ENCODE measurements at regions not wholly inside any gene's neighbourhood (a gene's known extent, or its start where the extent isn't known, plus 50 kb on each side); places are given as distances from the start of the nearest gene placed in this dataset.

GRCh38 chr12:115840159-115840558, 437.3 kb downstream of the MED13L start:
- Mint-ChIP-seq H3K9me3 (peaks cover 0 to 3% (median 0%) of the 10 kb centered on the region in 3 donors), H3K36me3 (no peaks in the 10 kb centered on the region), H3K27ac (no peak overlapping the region), H3K4me3 (no peak overlapping the region), H3K4me1 (no peaks in the 10 kb centered on the region), H3K27me3 (peaks cover 3% of the 10 kb centered on the region in 2 donors)
- Histone ChIP-seq H3K4me3 (ENCODE audit: control insufficient read depth in 1 of 2, extremely low read depth in 1 of 2, low read length in 1 of 2) (no peak overlapping the region), H3K9me3 (no peaks in the 10 kb centered on the region), H3K27ac (ENCODE audit: low read length) (no peak overlapping the region), H3K36me3 (ENCODE audit: control insufficient read depth in 2 of 2, extremely low read depth in 1 of 2, insufficient read depth in 1 of 2, low read length in 1 of 2) (no peaks in the 10 kb centered on the region), H3K27me3 (replicated peaks in 1 of 2; ENCODE audit: control insufficient read depth in 2 of 2, extremely low read depth in 1 of 2, insufficient read depth in 2 of 2, low read length in 1 of 2) (no peaks in the 10 kb centered on the region), H3K4me1 (ENCODE audit: control insufficient read depth in 1 of 2, extremely low read depth in 1 of 2, insufficient read depth in 2 of 2, low read length in 2 of 2) (no peaks in the 10 kb centered on the region)
- ChIA-PET CTCF (no interaction called here), POLR2A (no interaction called here)
- WGBS (ENCODE audit: insufficient coverage): 76% methylated on average over 9 of the region's 10 CpGs
- ATAC-seq (replicated peaks in 1 of 4): no peak
- no peak for DNase-seq

- no peaks in the 10 kb centered on the region for H3K36me3 Mint-ChIP-seq
- H3K27ac Mint-ChIP-seq: no peak overlapping the region
- WGBS (ENCODE audit: insufficient coverage): 9% methylated on average over 1 of the region's 1 CpG
Measured at GRCh38 chr12:115838952-115839351, 438.5 kb downstream of the MED13L start.

GRCh38 chr12:115837220-115837619, 440.3 kb downstream of the MED13L start:
- POLR2A ChIA-PET: no interaction called here
- H3K27ac Mint-ChIP-seq: no peak overlapping the region
- DNase-seq (no peak), ATAC-seq (replicated peaks in 1 of 4) (no peak)
- peaks cover 3 to 11% of the 10 kb centered on the region in 2 donors for H3K27me3 Mint-ChIP-seq
- H3K36me3 Mint-ChIP-seq: no peaks in the 10 kb centered on the region
- no peaks in the 10 kb centered on the region for H3K36me3 ChIP-seq (ENCODE audit: control insufficient read depth in 2 of 2, extremely low read depth in 1 of 2, insufficient read depth in 1 of 2, low read length in 1 of 2)
- H3K27ac ChIP-seq (ENCODE audit: low read length): no peak overlapping the region
- H3K4me3 ChIP-seq (ENCODE audit: control insufficient read depth in 1 of 2, extremely low read depth in 1 of 2, low read length in 1 of 2): no peak overlapping the region
- no peak overlapping the region for H3K4me3 Mint-ChIP-seq
- H3K4me1 Mint-ChIP-seq: no peaks in the 10 kb centered on the region
- no peaks in the 10 kb centered on the region for H3K4me1 ChIP-seq (ENCODE audit: control insufficient read depth in 1 of 2, extremely low read depth in 1 of 2, insufficient read depth in 2 of 2, low read length in 2 of 2)
- peaks cover 0 to 3% (median 0%) of the 10 kb centered on the region in 3 donors for H3K9me3 Mint-ChIP-seq
- 60% methylated on average over 1 of the region's 2 CpGs for WGBS (ENCODE audit: insufficient coverage)
- no peaks in the 10 kb centered on the region for H3K9me3 ChIP-seq
- no peaks in the 10 kb centered on the region for H3K27me3 ChIP-seq (replicated peaks in 1 of 2; ENCODE audit: control insufficient read depth in 2 of 2, extremely low read depth in 1 of 2, insufficient read depth in 2 of 2, low read length in 1 of 2)
- CTCF ChIA-PET: no interaction called here

More at GRCh38 chr12:115838952-115839351, 438.5 kb downstream of the MED13L start:
- Histone ChIP-seq H3K36me3 (ENCODE audit: control insufficient read depth in 2 of 2, extremely low read depth in 1 of 2, insufficient read depth in 1 of 2, low read length in 1 of 2) (no peaks in the 10 kb centered on the region), H3K27me3 (replicated peaks in 1 of 2; ENCODE audit: control insufficient read depth in 2 of 2, extremely low read depth in 1 of 2, insufficient read depth in 2 of 2, low read length in 1 of 2) (no peaks in the 10 kb centered on the region), H3K4me3 (ENCODE audit: control insufficient read depth in 1 of 2, extremely low read depth in 1 of 2, low read length in 1 of 2) (no peak overlapping the region), H3K4me1 (ENCODE audit: control insufficient read depth in 1 of 2, extremely low read depth in 1 of 2, insufficient read depth in 2 of 2, low read length in 2 of 2) (no peaks in the 10 kb centered on the region), H3K27ac (ENCODE audit: low read length) (no peak overlapping the region), H3K9me3 (no peaks in the 10 kb centered on the region)
- CTCF ChIA-PET: interaction anchor here in 1 of 2 donors (0.6 kb wide), 1 partner anchor 86 kb away, joined by 5 read pairs; no protein-coding TSS in a partner anchor
- no peak for DNase-seq
- POLR2A ChIA-PET: no interaction called here
- no peaks in the 10 kb centered on the region for H3K4me1 Mint-ChIP-seq
- ATAC-seq (replicated peaks in 1 of 4): no peak
- peaks cover 0 to 3% (median 0%) of the 10 kb centered on the region in 3 donors for H3K9me3 Mint-ChIP-seq
- H3K4me3 Mint-ChIP-seq: no peak overlapping the region
- H3K27me3 Mint-ChIP-seq: peaks cover 3% of the 10 kb centered on the region in 2 donors

- ATAC-seq (replicated peaks in 1 of 4) (no peak), DNase-seq (no peak)
- no peaks in the 10 kb centered on the region for H3K36me3 Mint-ChIP-seq
- H3K27ac ChIP-seq (ENCODE audit: low read length): no peak overlapping the region
- H3K27me3 Mint-ChIP-seq: peaks cover 3 to 18% of the 10 kb centered on the region in 2 donors
- H3K4me1 ChIP-seq (ENCODE audit: control insufficient read depth in 1 of 2, extremely low read depth in 1 of 2, insufficient read depth in 2 of 2, low read length in 2 of 2): no peaks in the 10 kb centered on the region
- ChIA-PET POLR2A (interaction anchor here in 1 of 2 donors (0.7 kb wide), 1 partner anchor 238 kb away, joined by 3 read pairs; no protein-coding TSS in a partner anchor), CTCF (no interaction called here)
- H3K27ac Mint-ChIP-seq: no peak overlapping the region
- no peak overlapping the region for H3K4me3 ChIP-seq (ENCODE audit: control insufficient read depth in 1 of 2, extremely low read depth in 1 of 2, low read length in 1 of 2)
- no peaks in the 10 kb centered on the region for H3K9me3 ChIP-seq
- no peaks in the 10 kb centered on the region for H3K4me1 Mint-ChIP-seq
- no peak overlapping the region for H3K4me3 Mint-ChIP-seq
- peaks cover 0 to 3% (median 0%) of the 10 kb centered on the region in 3 donors for H3K9me3 Mint-ChIP-seq
- no peaks in the 10 kb centered on the region for H3K36me3 ChIP-seq (ENCODE audit: control insufficient read depth in 2 of 2, extremely low read depth in 1 of 2, insufficient read depth in 1 of 2, low read length in 1 of 2)
- no peaks in the 10 kb centered on the region for H3K27me3 ChIP-seq (replicated peaks in 1 of 2; ENCODE audit: control insufficient read depth in 2 of 2, extremely low read depth in 1 of 2, insufficient read depth in 2 of 2, low read length in 1 of 2)
- WGBS (ENCODE audit: insufficient coverage): no CpG with 5 or more reads among the region's 4 CpGs
Measured at GRCh38 chr12:115835445-115835844, 442.0 kb downstream of the MED13L start.

- H3K4me1 Mint-ChIP-seq: no peaks in the 10 kb centered on the region
- Histone ChIP-seq H3K27me3 (replicated peaks in 1 of 2; ENCODE audit: control insufficient read depth in 2 of 2, extremely low read depth in 1 of 2, insufficient read depth in 2 of 2, low read length in 1 of 2) (no peaks in the 10 kb centered on the region), H3K4me1 (ENCODE audit: control insufficient read depth in 1 of 2, extremely low read depth in 1 of 2, insufficient read depth in 2 of 2, low read length in 2 of 2) (no peaks in the 10 kb centered on the region), H3K9me3 (no peaks in the 10 kb centered on the region), H3K36me3 (ENCODE audit: control insufficient read depth in 2 of 2, extremely low read depth in 1 of 2, insufficient read depth in 1 of 2, low read length in 1 of 2) (no peaks in the 10 kb centered on the region), H3K4me3 (ENCODE audit: control insufficient read depth in 1 of 2, extremely low read depth in 1 of 2, low read length in 1 of 2) (no peak overlapping the region), H3K27ac (ENCODE audit: low read length) (no peak overlapping the region)
- H3K9me3 Mint-ChIP-seq: no peaks in the 10 kb centered on the region
- CTCF ChIA-PET: no interaction called here
- no CpG with 5 or more reads among the region's 4 CpGs for WGBS (ENCODE audit: insufficient coverage)
- no peak overlapping the region for H3K4me3 Mint-ChIP-seq
- no peak overlapping the region for H3K27ac Mint-ChIP-seq
- no peak for DNase-seq
- peaks cover 3 to 18% of the 10 kb centered on the region in 2 donors for H3K27me3 Mint-ChIP-seq
- ATAC-seq (replicated peaks in 1 of 4): no peak
- POLR2A ChIA-PET: no interaction called here
- no peaks in the 10 kb centered on the region for H3K36me3 Mint-ChIP-seq
Measured at GRCh38 chr12:115833704-115834103, 443.8 kb downstream of the MED13L start.

- Mint-ChIP-seq H3K27ac (no peak overlapping the region), H3K4me3 (no peak overlapping the region), H3K4me1 (no peaks in the 10 kb centered on the region), H3K27me3 (peaks cover 3 to 18% of the 10 kb centered on the region in 2 donors), H3K36me3 (no peaks in the 10 kb centered on the region), H3K9me3 (no peaks in the 10 kb centered on the region)
- no peak overlapping the region for H3K27ac ChIP-seq (ENCODE audit: low read length)
- H3K27me3 ChIP-seq (replicated peaks in 1 of 2; ENCODE audit: control insufficient read depth in 2 of 2, extremely low read depth in 1 of 2, insufficient read depth in 2 of 2, low read length in 1 of 2): no peaks in the 10 kb centered on the region
- no peak for DNase-seq
- H3K4me1 ChIP-seq (ENCODE audit: control insufficient read depth in 1 of 2, extremely low read depth in 1 of 2, insufficient read depth in 2 of 2, low read length in 2 of 2): no peaks in the 10 kb centered on the region
- no peak overlapping the region for H3K4me3 ChIP-seq (ENCODE audit: control insufficient read depth in 1 of 2, extremely low read depth in 1 of 2, low read length in 1 of 2)
- H3K36me3 ChIP-seq (ENCODE audit: control insufficient read depth in 2 of 2, extremely low read depth in 1 of 2, insufficient read depth in 1 of 2, low read length in 1 of 2): no peaks in the 10 kb centered on the region
- no peak for ATAC-seq (replicated peaks in 1 of 4)
- POLR2A ChIA-PET: no interaction called here
- no peaks in the 10 kb centered on the region for H3K9me3 ChIP-seq
- WGBS (ENCODE audit: insufficient coverage): no CpG with 5 or more reads among the region's 4 CpGs
- CTCF ChIA-PET: no interaction called here
Measured at GRCh38 chr12:115830633-115831032, 446.9 kb downstream of the MED13L start.

- DNase-seq (no peak), ATAC-seq (replicated peaks in 1 of 4) (no peak)
- Histone ChIP-seq H3K4me3 (ENCODE audit: control insufficient read depth in 1 of 2, extremely low read depth in 1 of 2, low read length in 1 of 2) (no peak overlapping the region), H3K36me3 (ENCODE audit: control insufficient read depth in 2 of 2, extremely low read depth in 1 of 2, insufficient read depth in 1 of 2, low read length in 1 of 2) (no peaks in the 10 kb centered on the region), H3K9me3 (no peaks in the 10 kb centered on the region), H3K27ac (ENCODE audit: low read length) (no peak overlapping the region), H3K27me3 (replicated peaks in 1 of 2; ENCODE audit: control insufficient read depth in 2 of 2, extremely low read depth in 1 of 2, insufficient read depth in 2 of 2, low read length in 1 of 2) (no peaks in the 10 kb centered on the region), H3K4me1 (ENCODE audit: control insufficient read depth in 1 of 2, extremely low read depth in 1 of 2, insufficient read depth in 2 of 2, low read length in 2 of 2) (no peaks in the 10 kb centered on the region)
- ChIA-PET CTCF (no interaction called here), POLR2A (no interaction called here)
- no peak overlapping the region for H3K27ac Mint-ChIP-seq
- H3K4me3 Mint-ChIP-seq: no peak overlapping the region
- H3K36me3 Mint-ChIP-seq: no peaks in the 10 kb centered on the region
- no peaks in the 10 kb centered on the region for H3K4me1 Mint-ChIP-seq
- H3K9me3 Mint-ChIP-seq: peaks cover 0 to 2% (median 0%) of the 10 kb centered on the region in 3 donors
- WGBS (ENCODE audit: insufficient coverage): 71% methylated on average over 1 of the region's 3 CpGs
- peaks cover 0 to 15% of the 10 kb centered on the region in 2 donors for H3K27me3 Mint-ChIP-seq
Measured at GRCh38 chr12:115830070-115830469, 447.4 kb downstream of the MED13L start.
